GM12865 (cell line): ENCODE measurements at regions not wholly inside any gene's neighbourhood (a gene's known extent, or its start where the extent isn't known, plus 50 kb on each side); places are given as distances from the start of the nearest gene placed in this dataset.

Experiments used
- DNase-seq: peaks from one replicate; pipeline ENCODE4 v3.0.0; 2010; ENCODE audit warnings: low read depth
- H3K4me3 ChIP-seq: 2 replicates; pipeline ENCODE4 v1.5.1; 2011; ENCODE audit warnings: mild to moderate bottlenecking, low read depth, low read length, control low read depth
- CTCF ChIP-seq: IDR thresholded peaks from 2 replicates; pipeline ENCODE4 v1.5.1; 2011; ENCODE audit warnings: low read length, control low read depth, low read depth, inconsistent platforms; ENCODE audit not compliant: insufficient read depth; ENCODE audit errors: missing control alignments

DNA sequence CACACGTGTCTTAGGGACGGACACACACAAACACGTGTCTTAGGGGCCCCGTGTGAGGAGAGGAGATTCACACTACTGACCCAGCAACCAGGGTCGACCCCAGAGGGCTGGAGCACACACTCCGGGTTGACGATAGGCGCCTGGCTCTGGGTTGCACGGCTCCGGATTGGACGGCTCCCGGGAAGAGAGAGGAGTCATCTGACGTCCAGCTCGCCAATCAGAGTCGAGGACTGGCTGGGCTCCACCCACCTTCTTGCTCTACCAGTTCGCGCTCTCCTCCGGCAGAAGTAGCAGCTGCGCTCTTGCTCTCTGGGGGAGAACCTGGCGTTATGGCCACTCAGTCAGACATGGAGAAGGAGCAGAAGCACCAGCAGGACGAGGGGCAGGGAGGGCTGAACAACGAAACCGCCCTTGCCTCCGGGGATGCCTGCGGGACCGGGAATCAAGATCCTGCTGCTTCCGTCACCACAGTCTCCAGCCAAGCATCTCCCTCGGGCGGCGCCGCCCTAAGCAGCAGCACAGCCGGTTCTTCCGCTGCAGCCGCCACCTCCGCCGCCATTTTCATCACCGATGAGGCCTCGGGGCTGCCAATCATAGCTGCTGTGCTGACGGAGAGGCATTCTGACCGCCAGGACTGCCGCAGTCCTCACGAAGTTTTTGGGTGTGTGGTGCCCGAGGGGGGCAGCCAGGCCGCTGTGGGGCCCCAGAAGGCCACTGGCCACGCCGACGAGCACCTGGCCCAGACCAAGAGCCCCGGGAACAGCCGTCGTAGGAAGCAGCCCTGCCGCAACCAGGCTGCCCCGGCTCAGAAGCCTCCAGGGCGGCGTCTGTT lies 74.3 kb downstream of the NUDT10 start:
- no peak for TF ChIP-seq CTCF
- DNase-seq, result no peak

GRCh38 chrX:51404445-51404844 lies 71.8 kb downstream of the NUDT10 start:
- TF ChIP-seq CTCF, result no peak
- no peak overlapping the region for H3K4me3 ChIP-seq
- DNase-seq, result no peak

More for the DNA sequence above, 74.3 kb downstream of the NUDT10 start:
- no peak overlapping the region for H3K4me3 ChIP-seq

GRCh38 chrX:51395810-51396728 lies 63.4 kb downstream of the NUDT10 start:
- TF ChIP-seq CTCF, result no peak
- no peak overlapping the region for H3K4me3 ChIP-seq
- peak; percentile 1 for DNase-seq

DNA sequence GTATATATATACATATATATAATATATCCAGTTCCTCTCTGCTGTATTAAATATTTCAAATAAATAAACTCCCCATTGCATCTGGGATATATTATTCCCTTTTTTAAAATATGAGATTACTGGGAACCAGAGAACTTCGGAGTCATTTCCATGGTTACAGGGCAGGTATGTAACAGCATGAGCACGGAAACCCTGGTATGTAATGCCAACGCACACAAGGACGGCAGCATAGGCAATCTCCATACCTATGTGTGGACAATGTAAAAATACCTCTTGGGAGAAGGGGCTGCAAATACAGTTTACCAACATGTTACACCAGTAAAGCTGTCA lies 62.8 kb downstream of the NUDT10 start:
- DNase-seq, result no peak
- TF ChIP-seq CTCF, result no peak
- H3K4me3 ChIP-seq, result no peak overlapping the region
